K562 (cell line): ENCODE measurements at regions not wholly inside any gene's neighbourhood (a gene's known extent, or its start where the extent isn't known, plus 50 kb on each side); places are given as distances from the start of the nearest gene placed in this dataset.

ENCODE experiments used
- BCOR ChIP-seq: fragments of 450-650 bp; IDR thresholded peaks from 2 replicates; pipeline ENCODE4 v1.6.1; 2016
- CHD1 ChIP-seq: fragments of 200-600 bp; sonication (generic); IDR thresholded peaks from one replicate; pipeline ENCODE4 v1.6.1; 2012; ENCODE audit warnings: mild to moderate bottlenecking, moderate library complexity, low read length, inconsistent platforms
- E2F3 ChIP-seq: fragments of 250-450 bp; sonication (Bioruptor Pico); IDR thresholded peaks from 2 replicates; pipeline ENCODE4 v1.4.0; 2020; ENCODE audit warnings: mild to moderate bottlenecking
- FOSL1 ChIP-seq: fragments of 200-800 bp; sonication (Bioruptor generic); conservative IDR thresholded peaks from 2 replicates; pipeline ENCODE4 v1.6.1; 2016; ENCODE audit warnings: missing genetic modification characterization, missing compliant biosample characterization
- GTF2A2 ChIP-seq: IDR thresholded peaks from 2 replicates; pipeline ENCODE4 v1.6.1; 2016; ENCODE audit warnings: mild to moderate bottlenecking, missing genetic modification characterization, missing compliant biosample characterization
- HMGXB4 ChIP-seq: sonication (generic); formaldehyde crosslinking; IDR thresholded peaks from 2 replicates; pipeline ENCODE4 v1.8.1; 2023; ENCODE audit warnings: mild to moderate bottlenecking, missing genetic modification reagents
- NFIX ChIP-seq: fragments of 250-450 bp; sonication (Bioruptor Pico); IDR thresholded peaks from 2 replicates; pipeline ENCODE4 v1.4.0; 2020; ENCODE audit warnings: low read depth, mild to moderate bottlenecking, moderate library complexity
- NUFIP1 ChIP-seq: fragments of 450-650 bp; IDR thresholded peaks from 2 replicates; pipeline ENCODE4 v1.6.1; 2018; ENCODE audit not compliant: partially characterized antibody
- PHF20 ChIP-seq: fragments of 450-650 bp; IDR thresholded peaks from 2 replicates; pipeline ENCODE4 v1.6.1; 2018; ENCODE audit not compliant: partially characterized antibody
- PPARD ChIP-seq: fragments of 250-450 bp; sonication (Bioruptor Pico); IDR thresholded peaks from 2 replicates; pipeline ENCODE4 v1.8.0; 2022; ENCODE audit warnings: inconsistent platforms, mild to moderate bottlenecking, moderate library complexity
- PRPF4 ChIP-seq: fragments of 200-400 bp; formaldehyde crosslinking; IDR thresholded peaks from one replicate; pipeline ENCODE4 v1.6.1; 2017; ENCODE audit warnings: low read length, low read depth, mild to moderate bottlenecking; ENCODE audit not compliant: insufficient read depth, poor library complexity, severe bottlenecking
- PTTG1 ChIP-seq: fragments of 450-650 bp; IDR thresholded peaks from 2 replicates; pipeline ENCODE4 v1.6.1; 2016; ENCODE audit warnings: low read depth, mild to moderate bottlenecking, missing genetic modification characterization, missing compliant biosample characterization
- STAT5B ChIP-seq: fragments of 250-450 bp; sonication (Bioruptor Pico); IDR thresholded peaks from 2 replicates; pipeline ENCODE4 v1.8.0; 2021; ENCODE audit warnings: mild to moderate bottlenecking, inconsistent platforms
- TEAD1 ChIP-seq, 2 experiments: fragments of 450-650 bp in 1 of 2; sonication (generic) in 1 of 2; formaldehyde crosslinking; IDR thresholded peaks; 2 replicates each; pipeline versions ENCODE4 v1.4.0 to v1.8.0; 2020 to 2022; ENCODE audit warnings: mild to moderate bottlenecking in 2 of 2, missing genetic modification reagents in 1 of 2
- TEAD2 ChIP-seq: fragments of 450-650 bp; IDR thresholded peaks from 2 replicates; pipeline ENCODE4 v1.6.1; 2016; ENCODE audit warnings: missing genetic modification characterization, control low read depth, missing compliant biosample characterization
- ZKSCAN3 ChIP-seq: fragments of 250-450 bp; sonication (Bioruptor Pico); IDR thresholded peaks from 2 replicates; pipeline ENCODE4 v1.4.0; 2020
- ZNF316 ChIP-seq: fragments of 450-650 bp; IDR thresholded peaks from 2 replicates; pipeline ENCODE4 v1.6.1; 2016
- ZNF445 ChIP-seq: fragments of 250-450 bp; sonication (Bioruptor Pico); IDR thresholded peaks from 2 replicates; pipeline ENCODE4 v1.4.0; 2020; ENCODE audit warnings: low read depth, mild to moderate bottlenecking, moderate library complexity
- ZNF740 ChIP-seq, 3 experiments: fragments of 200-800 bp in 1 of 3; sonication (Bioruptor generic) in 1 of 3; sonication (generic) in 1 of 3; formaldehyde crosslinking in 1 of 3; IDR thresholded peaks; 2 replicates each; pipeline versions ENCODE4 v1.6.1 to v1.8.0; 2016 to 2022; ENCODE audit warnings: mild to moderate bottlenecking in 2 of 3, missing compliant biosample characterization in 2 of 3, missing genetic modification characterization in 2 of 3, missing genetic modification reagents in 1 of 3
- TF ChIP-seq, protein P1 (sequence below): fragments of 250-450 bp; sonication (Bioruptor Pico); IDR thresholded peaks from 2 replicates; pipeline ENCODE4 v1.5.0; 2021; ENCODE audit warnings: mild to moderate bottlenecking, borderline replicate concordance
- TF ChIP-seq, protein P2 (sequence below): sonication (generic); formaldehyde crosslinking; IDR thresholded peaks from 2 replicates; pipeline ENCODE4 v1.8.0; 2022; ENCODE audit warnings: missing genetic modification reagents, mild to moderate bottlenecking, borderline replicate concordance
- TF ChIP-seq, protein P3 (sequence below): sonication (generic); formaldehyde crosslinking; IDR thresholded peaks from 2 replicates; pipeline ENCODE4 v1.8.0; 2022; ENCODE audit warnings: mild to moderate bottlenecking, missing genetic modification reagents

DNA sequence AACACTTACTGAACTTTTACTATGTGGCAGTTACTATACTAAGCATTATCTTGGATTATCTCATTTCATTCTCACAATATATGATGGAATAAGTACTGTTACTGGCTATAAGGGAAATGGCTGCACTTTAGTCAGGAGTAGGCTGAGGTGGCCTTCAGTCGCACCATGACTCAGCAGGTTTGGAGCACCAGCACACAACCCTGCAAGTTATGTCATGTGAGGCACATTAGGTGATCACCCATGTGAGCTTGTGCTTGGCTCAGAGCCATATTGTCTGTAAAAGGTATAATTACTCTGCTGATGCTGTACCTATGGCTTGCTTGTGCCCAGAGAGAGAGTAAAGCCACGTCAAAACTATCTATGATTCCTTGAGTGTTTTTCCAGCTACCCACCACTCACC, 54.1 kb upstream of the TIPARP start (continued):
- TF ChIP-seq, protein P1, sequence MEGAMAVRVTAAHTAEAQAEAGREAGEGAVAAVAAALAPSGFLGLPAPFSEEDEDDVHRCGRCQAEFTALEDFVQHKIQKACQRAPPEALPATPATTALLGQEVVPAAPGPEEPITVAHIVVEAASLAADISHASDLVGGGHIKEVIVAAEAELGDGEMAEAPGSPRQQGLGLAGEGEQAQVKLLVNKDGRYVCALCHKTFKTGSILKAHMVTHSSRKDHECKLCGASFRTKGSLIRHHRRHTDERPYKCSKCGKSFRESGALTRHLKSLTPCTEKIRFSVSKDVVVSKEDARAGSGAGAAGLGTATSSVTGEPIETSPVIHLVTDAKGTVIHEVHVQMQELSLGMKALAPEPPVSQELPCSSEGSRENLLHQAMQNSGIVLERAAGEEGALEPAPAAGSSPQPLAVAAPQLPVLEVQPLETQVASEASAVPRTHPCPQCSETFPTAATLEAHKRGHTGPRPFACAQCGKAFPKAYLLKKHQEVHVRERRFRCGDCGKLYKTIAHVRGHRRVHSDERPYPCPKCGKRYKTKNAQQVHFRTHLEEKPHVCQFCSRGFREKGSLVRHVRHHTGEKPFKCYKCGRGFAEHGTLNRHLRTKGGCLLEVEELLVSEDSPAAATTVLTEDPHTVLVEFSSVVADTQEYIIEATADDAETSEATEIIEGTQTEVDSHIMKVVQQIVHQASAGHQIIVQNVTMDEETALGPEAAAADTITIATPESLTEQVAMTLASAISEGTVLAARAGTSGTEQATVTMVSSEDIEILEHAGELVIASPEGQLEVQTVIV, result peak; percentile 75; the same call in 1 of the 2 replicates
- TF ChIP-seq E2F3 (CRISPR knock-in tag) (0 out of 2 replicates have a peak, but pooled peaks have one; percentile 52), GTF2A2 (tag) (peak; percentile 83), NFIX (0 out of 2 replicates have a peak, but pooled peaks have one; percentile 42), STAT5B (peak; percentile 80), BCOR (no peak), ZNF740 (CRISPR knock-in tag; IDR thresholded peaks at IDR 0.05) (no peak), ZNF740 (tag; IDR thresholded peaks at IDR 0.05) (peak in 1 of 2 experiments; percentile 94; a peak in 2 of 4 replicates), PRPF4 (no peak), PHF20 (no peak), TEAD1 (CRISPR knock-in tag; IDR thresholded peaks at IDR 0.05) (peak in 1 of 2 experiments; percentile 97; a peak in 2 of 4 replicates), ZKSCAN3 (0 out of 2 replicates have a peak, but pooled peaks have one; percentile 32), HMGXB4 (no peak), PPARD (CRISPR knock-in tag) (peak; percentile 81; the same call in 1 of the 2 replicates), FOSL1 (tag) (peak; percentile 51), PTTG1 (tag) (peak; percentile 95), ZNF445 (0 out of 2 replicates have a peak, but pooled peaks have one; percentile 19), NUFIP1 (peak; percentile 88), TEAD2 (tag) (peak; percentile 90), ZNF316 (peak; percentile 97), CHD1 (no peak)
- TF ChIP-seq, protein P2, sequence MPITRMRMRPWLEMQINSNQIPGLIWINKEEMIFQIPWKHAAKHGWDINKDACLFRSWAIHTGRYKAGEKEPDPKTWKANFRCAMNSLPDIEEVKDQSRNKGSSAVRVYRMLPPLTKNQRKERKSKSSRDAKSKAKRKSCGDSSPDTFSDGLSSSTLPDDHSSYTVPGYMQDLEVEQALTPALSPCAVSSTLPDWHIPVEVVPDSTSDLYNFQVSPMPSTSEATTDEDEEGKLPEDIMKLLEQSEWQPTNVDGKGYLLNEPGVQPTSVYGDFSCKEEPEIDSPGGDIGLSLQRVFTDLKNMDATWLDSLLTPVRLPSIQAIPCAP (CRISPR knock-in tag), result no peak
- TF ChIP-seq, protein P3, sequence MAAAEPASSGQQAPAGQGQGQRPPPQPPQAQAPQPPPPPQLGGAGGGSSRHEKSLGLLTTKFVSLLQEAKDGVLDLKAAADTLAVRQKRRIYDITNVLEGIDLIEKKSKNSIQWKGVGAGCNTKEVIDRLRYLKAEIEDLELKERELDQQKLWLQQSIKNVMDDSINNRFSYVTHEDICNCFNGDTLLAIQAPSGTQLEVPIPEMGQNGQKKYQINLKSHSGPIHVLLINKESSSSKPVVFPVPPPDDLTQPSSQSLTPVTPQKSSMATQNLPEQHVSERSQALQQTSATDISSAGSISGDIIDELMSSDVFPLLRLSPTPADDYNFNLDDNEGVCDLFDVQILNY, result no peak
